Esophagus muscularis mucosa (tissue), 4 donors: ENCODE measurements at regions not wholly inside any gene's neighbourhood (a gene's known extent, or its start where the extent isn't known, plus 50 kb on each side); places are given as distances from the start of the nearest gene placed in this dataset.

Experiments used
- DNase-seq: peaks from one replicate; pipeline ENCODE4 v3.0.0-alpha.2; 2017; ENCODE audit errors: extremely low spot score
- H3K27ac ChIP-seq, 4 donors: fragments of 200-600 bp; sonication (generic); replicated peaks in 1 of 4; 1 replicate in 3 of 4; 2 replicates in 1 of 4; pipeline ENCODE4 v1.5.1; 2016 to 2019; ENCODE audit warnings: mild to moderate bottlenecking in 1 of 4
- H3K27me3 ChIP-seq, 4 donors: fragments of 200-600 bp; sonication (generic); one replicate each; pipeline versions ENCODE4 v1.5.1 to v1.6.0; 2016 to 2019
- H3K36me3 ChIP-seq, 4 donors: fragments of 200-600 bp; sonication (generic); one replicate each; pipeline ENCODE4 v1.5.1; 2016 to 2019
- H3K4me1 ChIP-seq, 4 donors: fragments of 200-600 bp; sonication (generic); one replicate each; pipeline ENCODE4 v1.5.1; 2016 to 2019
- H3K4me3 ChIP-seq, 4 donors: fragments of 200-600 bp; sonication (generic); 1 replicate in 2 of 4; 2 replicates in 2 of 4; pipeline ENCODE4 v1.5.1; 2016 to 2019; ENCODE audit warnings: mild to moderate bottlenecking in 4 of 4, moderate library complexity in 1 of 4
- H3K9me3 ChIP-seq, 4 donors: fragments of 200-600 bp; sonication (generic); 1 replicate in 3 of 4; 2 replicates in 1 of 4; pipeline ENCODE4 v1.5.1; 2016 to 2019
- EP300 ChIP-seq: sonication (generic); formaldehyde crosslinking; IDR thresholded peaks from one replicate; pipeline ENCODE4 v1.6.1; 2017; ENCODE audit warnings: antibody characterized with exemption
- POLR2A ChIP-seq: fragments of 450-650 bp; IDR thresholded peaks from one replicate; pipeline ENCODE4 v1.6.1; 2017; ENCODE audit warnings: antibody characterized with exemption, moderate library complexity, mild to moderate bottlenecking, low read depth
- POLR2AphosphoS5 ChIP-seq, 2 donors: sonication (generic); formaldehyde crosslinking; IDR thresholded peaks; one replicate each; pipeline ENCODE4 v1.6.1; 2017; ENCODE audit warnings: antibody characterized with exemption in 2 of 2
- WGBS: methylation state at CpG from one replicate; pipeline ENCODE4 v1.1.5; 2018; 5-methylcytosine and 5-hydroxymethylcytosine counted together
- intact Hi-C: fragments of 100-400 bp; cut with DNase I; formaldehyde crosslinking; loops from one replicate; pipeline ENCODE4 v1.15.1; 2023
- TF ChIP-seq, protein P1 (sequence below), 3 experiments: fragments of 200-600 bp in 2 of 3; fragments of 450-650 bp in 1 of 3; sonication (generic) in 2 of 3; IDR thresholded peaks; one replicate each; pipeline ENCODE4 v1.5.1; 2017 to 2019; ENCODE audit warnings: antibody characterized with exemption in 3 of 3, mild to moderate bottlenecking in 2 of 3, moderate library complexity in 1 of 3

DNA sequence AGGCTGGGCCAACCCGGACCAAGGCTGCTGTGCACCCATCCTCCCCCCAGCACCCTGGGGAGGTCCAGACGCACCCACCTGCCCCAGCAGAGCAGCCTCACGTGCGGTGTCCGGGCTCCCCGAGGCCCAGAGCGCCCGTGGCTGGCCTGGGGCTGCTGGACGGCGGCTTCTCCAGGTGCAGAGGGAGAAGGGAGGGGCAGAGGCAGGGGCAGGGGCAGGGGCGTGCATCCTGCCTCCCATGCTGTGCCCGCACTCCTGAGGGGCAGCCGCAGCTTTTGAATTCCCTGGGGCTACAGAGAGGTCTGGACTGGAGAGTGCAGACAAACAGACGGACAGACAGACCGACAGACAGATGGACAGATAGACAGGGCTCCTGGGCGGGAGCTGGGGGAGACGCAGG lies 83.6 kb upstream of the PRR5 start:
- H3K9me3 ChIP-seq, result peaks cover 0 to 22% (median 17%) of the 10 kb centered on the region in 4 donors
- intact Hi-C loops, result no loop called here
- peaks cover 0 to 18% (median 10%) of the 10 kb centered on the region in 4 donors for H3K4me1 ChIP-seq
- no peak for DNase-seq
- 55% methylated on average over 4 of the region's 17 CpGs for WGBS
- no peak for TF ChIP-seq EP300
- TF ChIP-seq POLR2AphosphoS5 (IDR thresholded peaks at IDR 0.05), result no peak
- TF ChIP-seq, protein P1, sequence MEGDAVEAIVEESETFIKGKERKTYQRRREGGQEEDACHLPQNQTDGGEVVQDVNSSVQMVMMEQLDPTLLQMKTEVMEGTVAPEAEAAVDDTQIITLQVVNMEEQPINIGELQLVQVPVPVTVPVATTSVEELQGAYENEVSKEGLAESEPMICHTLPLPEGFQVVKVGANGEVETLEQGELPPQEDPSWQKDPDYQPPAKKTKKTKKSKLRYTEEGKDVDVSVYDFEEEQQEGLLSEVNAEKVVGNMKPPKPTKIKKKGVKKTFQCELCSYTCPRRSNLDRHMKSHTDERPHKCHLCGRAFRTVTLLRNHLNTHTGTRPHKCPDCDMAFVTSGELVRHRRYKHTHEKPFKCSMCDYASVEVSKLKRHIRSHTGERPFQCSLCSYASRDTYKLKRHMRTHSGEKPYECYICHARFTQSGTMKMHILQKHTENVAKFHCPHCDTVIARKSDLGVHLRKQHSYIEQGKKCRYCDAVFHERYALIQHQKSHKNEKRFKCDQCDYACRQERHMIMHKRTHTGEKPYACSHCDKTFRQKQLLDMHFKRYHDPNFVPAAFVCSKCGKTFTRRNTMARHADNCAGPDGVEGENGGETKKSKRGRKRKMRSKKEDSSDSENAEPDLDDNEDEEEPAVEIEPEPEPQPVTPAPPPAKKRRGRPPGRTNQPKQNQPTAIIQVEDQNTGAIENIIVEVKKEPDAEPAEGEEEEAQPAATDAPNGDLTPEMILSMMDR (IDR thresholded peaks at IDR 0.05), result no peak
- TF ChIP-seq POLR2A, result no peak
- H3K4me3 ChIP-seq, result no peak overlapping the region
- H3K27ac ChIP-seq, result no peak overlapping the region
- no peaks in the 10 kb centered on the region for H3K36me3 ChIP-seq
- H3K27me3 ChIP-seq, result peaks cover 0 to 56% (median 2%) of the 10 kb centered on the region in 4 donors

DNA sequence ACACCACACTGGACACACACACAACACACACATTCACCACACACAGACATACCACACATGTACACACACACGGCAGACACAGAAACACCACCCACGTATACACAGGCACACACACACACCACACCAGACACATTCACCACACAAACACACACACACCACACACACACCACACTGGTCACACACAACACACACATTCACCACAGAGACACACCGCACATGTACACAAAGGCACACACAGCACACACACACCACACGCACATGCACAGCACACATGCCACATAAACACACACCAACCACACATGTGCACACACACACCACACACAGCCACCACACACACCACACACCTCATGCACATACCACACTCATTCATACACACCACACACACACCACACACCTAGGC lies 84.2 kb upstream of the PRR5 start:
- peaks cover 0 to 28% (median 21%) of the 10 kb centered on the region in 4 donors for H3K9me3 ChIP-seq

DNA sequence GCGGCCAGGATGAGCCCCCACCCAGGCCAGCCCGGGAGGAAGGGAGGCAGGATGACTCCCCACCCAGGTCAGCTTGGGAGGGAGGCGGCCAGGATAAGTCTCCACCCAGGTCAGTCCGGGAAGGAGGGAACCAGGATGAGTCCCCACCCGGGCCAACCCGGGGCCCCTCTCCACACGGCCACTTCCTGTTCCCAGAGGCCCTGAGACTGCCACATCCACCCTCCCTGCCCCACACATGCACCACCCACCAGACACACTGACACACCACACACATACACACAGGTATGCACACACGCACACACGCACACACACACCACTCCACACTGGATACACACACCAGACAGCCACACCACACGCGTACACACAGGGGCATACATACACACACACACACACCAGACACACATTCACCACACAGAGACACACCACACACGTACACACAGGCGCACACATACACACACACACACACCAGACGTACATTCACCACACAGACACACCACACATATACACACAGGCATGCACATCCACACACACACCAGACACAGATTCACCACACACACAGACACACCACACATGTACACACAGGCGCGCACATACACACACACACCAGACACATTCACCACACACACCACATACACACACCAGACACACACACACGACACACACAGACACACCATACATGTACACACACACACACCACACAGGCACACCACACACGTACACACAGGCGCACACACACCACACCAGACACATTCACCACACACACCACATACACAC lies 84.9 kb upstream of the PRR5 start:
- DNase-seq, result no peak
- Histone ChIP-seq H3K27ac (no peak overlapping the region), H3K4me1 (peaks cover 0 to 18% (median 10%) of the 10 kb centered on the region in 4 donors), H3K36me3 (no peaks in the 10 kb centered on the region), H3K27me3 (peaks cover 0 to 48% (median 2%) of the 10 kb centered on the region in 4 donors), H3K4me3 (no peak overlapping the region), H3K9me3 (peaks cover 0 to 35% (median 29%) of the 10 kb centered on the region in 4 donors)
- intact Hi-C loops, result no loop called here
- TF ChIP-seq POLR2A, result no peak
- TF ChIP-seq, protein P1 (IDR thresholded peaks at IDR 0.05), result no peak
- no peak for TF ChIP-seq POLR2AphosphoS5 (IDR thresholded peaks at IDR 0.05)
- TF ChIP-seq EP300, result no peak
- 81% methylated on average over 17 of the region's 19 CpGs for WGBS

More for the DNA sequence above, 84.2 kb upstream of the PRR5 start:
- DNase-seq, result no peak
- TF ChIP-seq, protein P1 (IDR thresholded peaks at IDR 0.05), result no peak
- TF ChIP-seq EP300, result no peak
- no peak for TF ChIP-seq POLR2AphosphoS5 (IDR thresholded peaks at IDR 0.05)
- peaks cover 0 to 18% (median 10%) of the 10 kb centered on the region in 4 donors for H3K4me1 ChIP-seq
- no peaks in the 10 kb centered on the region for H3K36me3 ChIP-seq
- no peak overlapping the region for H3K27ac ChIP-seq
- H3K27me3 ChIP-seq, result peaks cover 0 to 54% (median 2%) of the 10 kb centered on the region in 4 donors
- intact Hi-C loops, result no loop called here
- H3K4me3 ChIP-seq, result no peak overlapping the region
- WGBS, result 85% methylated on average over 4 of the region's 4 CpGs

DNA sequence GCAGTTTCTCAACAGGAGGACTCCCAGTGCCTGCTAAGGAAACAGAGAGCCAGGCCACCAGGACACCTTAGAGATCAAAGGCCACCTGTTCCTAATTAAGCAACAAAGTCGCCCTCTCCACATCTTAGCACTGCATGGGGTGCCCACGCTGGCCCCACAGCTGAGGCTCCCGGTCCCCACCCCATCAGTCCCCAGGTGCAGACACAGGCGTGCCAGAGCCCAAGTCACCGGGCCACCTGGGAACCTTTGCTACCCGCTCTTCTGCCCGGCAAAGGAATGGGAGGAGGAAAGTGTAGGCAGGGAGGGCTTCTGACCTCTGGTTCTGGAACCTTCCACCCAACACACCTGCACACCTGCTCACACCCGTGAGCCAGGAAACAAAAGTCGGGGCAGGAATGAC lies 85.5 kb upstream of the PRR5 start:
- H3K27me3 ChIP-seq, result peaks cover 0 to 42% (median 2%) of the 10 kb centered on the region in 4 donors
- 84% methylated on average over 9 of the region's 9 CpGs for WGBS
- peaks cover 0 to 41% (median 35%) of the 10 kb centered on the region in 4 donors for H3K9me3 ChIP-seq

More for the DNA sequence above, 85.5 kb upstream of the PRR5 start:
- no peak for DNase-seq
- H3K4me3 ChIP-seq, result no peak overlapping the region
- peaks cover 0 to 18% (median 10%) of the 10 kb centered on the region in 4 donors for H3K4me1 ChIP-seq
- no peak for TF ChIP-seq POLR2A
- TF ChIP-seq, protein P1 (IDR thresholded peaks at IDR 0.05), result no peak
- TF ChIP-seq POLR2AphosphoS5 (IDR thresholded peaks at IDR 0.05), result no peak
- TF ChIP-seq EP300, result no peak
- intact Hi-C loops, result no loop called here
- no peak overlapping the region for H3K27ac ChIP-seq
- no peaks in the 10 kb centered on the region for H3K36me3 ChIP-seq
